ENCODE measurements at regions not wholly inside any gene's neighbourhood (a gene's known extent, or its start where the extent isn't known, plus 50 kb on each side); places are given as distances from the start of the nearest gene placed in this dataset.

GRCh38 chr13:107222597-107222996 is 654.7 kb upstream of the ARGLU1 start:
- TF ChIP-seq, protein P1, sequence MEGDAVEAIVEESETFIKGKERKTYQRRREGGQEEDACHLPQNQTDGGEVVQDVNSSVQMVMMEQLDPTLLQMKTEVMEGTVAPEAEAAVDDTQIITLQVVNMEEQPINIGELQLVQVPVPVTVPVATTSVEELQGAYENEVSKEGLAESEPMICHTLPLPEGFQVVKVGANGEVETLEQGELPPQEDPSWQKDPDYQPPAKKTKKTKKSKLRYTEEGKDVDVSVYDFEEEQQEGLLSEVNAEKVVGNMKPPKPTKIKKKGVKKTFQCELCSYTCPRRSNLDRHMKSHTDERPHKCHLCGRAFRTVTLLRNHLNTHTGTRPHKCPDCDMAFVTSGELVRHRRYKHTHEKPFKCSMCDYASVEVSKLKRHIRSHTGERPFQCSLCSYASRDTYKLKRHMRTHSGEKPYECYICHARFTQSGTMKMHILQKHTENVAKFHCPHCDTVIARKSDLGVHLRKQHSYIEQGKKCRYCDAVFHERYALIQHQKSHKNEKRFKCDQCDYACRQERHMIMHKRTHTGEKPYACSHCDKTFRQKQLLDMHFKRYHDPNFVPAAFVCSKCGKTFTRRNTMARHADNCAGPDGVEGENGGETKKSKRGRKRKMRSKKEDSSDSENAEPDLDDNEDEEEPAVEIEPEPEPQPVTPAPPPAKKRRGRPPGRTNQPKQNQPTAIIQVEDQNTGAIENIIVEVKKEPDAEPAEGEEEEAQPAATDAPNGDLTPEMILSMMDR (IDR thresholded peaks at IDR 0.05), result no peak
- TF ChIP-seq, protein P2, sequence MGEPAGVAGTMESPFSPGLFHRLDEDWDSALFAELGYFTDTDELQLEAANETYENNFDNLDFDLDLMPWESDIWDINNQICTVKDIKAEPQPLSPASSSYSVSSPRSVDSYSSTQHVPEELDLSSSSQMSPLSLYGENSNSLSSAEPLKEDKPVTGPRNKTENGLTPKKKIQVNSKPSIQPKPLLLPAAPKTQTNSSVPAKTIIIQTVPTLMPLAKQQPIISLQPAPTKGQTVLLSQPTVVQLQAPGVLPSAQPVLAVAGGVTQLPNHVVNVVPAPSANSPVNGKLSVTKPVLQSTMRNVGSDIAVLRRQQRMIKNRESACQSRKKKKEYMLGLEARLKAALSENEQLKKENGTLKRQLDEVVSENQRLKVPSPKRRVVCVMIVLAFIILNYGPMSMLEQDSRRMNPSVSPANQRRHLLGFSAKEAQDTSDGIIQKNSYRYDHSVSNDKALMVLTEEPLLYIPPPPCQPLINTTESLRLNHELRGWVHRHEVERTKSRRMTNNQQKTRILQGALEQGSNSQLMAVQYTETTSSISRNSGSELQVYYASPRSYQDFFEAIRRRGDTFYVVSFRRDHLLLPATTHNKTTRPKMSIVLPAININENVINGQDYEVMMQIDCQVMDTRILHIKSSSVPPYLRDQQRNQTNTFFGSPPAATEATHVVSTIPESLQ (CRISPR knock-in tag; IDR thresholded peaks at IDR 0.05), result no peak
- no peak for TF ChIP-seq TEAD4 (CRISPR knock-in tag; IDR thresholded peaks at IDR 0.05)
- TF ChIP-seq, protein P3, sequence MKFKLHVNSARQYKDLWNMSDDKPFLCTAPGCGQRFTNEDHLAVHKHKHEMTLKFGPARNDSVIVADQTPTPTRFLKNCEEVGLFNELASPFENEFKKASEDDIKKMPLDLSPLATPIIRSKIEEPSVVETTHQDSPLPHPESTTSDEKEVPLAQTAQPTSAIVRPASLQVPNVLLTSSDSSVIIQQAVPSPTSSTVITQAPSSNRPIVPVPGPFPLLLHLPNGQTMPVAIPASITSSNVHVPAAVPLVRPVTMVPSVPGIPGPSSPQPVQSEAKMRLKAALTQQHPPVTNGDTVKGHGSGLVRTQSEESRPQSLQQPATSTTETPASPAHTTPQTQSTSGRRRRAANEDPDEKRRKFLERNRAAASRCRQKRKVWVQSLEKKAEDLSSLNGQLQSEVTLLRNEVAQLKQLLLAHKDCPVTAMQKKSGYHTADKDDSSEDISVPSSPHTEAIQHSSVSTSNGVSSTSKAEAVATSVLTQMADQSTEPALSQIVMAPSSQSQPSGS (CRISPR knock-in tag; IDR thresholded peaks at IDR 0.05; ENCODE audit: borderline replicate concordance, low read depth), result no peak
- TF ChIP-seq, protein P4, sequence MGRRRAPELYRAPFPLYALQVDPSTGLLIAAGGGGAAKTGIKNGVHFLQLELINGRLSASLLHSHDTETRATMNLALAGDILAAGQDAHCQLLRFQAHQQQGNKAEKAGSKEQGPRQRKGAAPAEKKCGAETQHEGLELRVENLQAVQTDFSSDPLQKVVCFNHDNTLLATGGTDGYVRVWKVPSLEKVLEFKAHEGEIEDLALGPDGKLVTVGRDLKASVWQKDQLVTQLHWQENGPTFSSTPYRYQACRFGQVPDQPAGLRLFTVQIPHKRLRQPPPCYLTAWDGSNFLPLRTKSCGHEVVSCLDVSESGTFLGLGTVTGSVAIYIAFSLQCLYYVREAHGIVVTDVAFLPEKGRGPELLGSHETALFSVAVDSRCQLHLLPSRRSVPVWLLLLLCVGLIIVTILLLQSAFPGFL (CRISPR knock-in tag; IDR thresholded peaks at IDR 0.05; ENCODE audit: borderline replicate concordance), result no peak
- TF ChIP-seq, protein P5, sequence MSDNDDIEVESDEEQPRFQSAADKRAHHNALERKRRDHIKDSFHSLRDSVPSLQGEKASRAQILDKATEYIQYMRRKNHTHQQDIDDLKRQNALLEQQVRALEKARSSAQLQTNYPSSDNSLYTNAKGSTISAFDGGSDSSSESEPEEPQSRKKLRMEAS (CRISPR knock-in tag; IDR thresholded peaks at IDR 0.05), result no peak
- TF ChIP-seq E2F1 (CRISPR knock-in tag; IDR thresholded peaks at IDR 0.05), result no peak
